ENCODE measurements at regions not wholly inside any gene's neighbourhood (a gene's known extent, or its start where the extent isn't known, plus 50 kb on each side); places are given as distances from the start of the nearest gene placed in this dataset.

DNA sequence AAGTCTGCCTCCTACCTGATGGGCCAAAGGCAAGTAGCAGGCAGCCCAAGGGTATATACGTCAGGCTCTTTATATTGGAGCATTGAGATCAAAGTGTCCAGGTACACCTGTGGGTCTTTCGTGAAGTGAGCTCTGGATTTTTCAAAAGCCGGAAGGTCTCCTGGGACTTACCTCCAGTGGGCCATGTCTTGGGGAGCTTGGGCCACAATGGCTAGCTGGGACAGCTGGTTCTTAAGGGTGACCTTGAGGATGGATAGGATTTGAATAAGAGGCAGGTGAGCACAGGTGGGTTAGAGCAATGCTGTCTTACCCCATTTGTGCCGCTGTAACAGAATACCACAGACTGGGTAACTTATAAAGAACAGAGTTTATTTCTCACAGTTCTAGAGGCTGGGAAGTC, 153.4 kb downstream of the CDC5L start:
- no peak for TF ChIP-seq EZH2 (IDR thresholded peaks at IDR 0.05; ENCODE audit: low read length)
- no peak for TF ChIP-seq CTCF (optimal IDR thresholded peaks at IDR 0.05 in 1 of 3, IDR thresholded peaks at IDR 0.05 in 1 of 3, conservative IDR thresholded peaks at IDR 0.05 in 1 of 3; ENCODE audit: extremely low read depth in 1 of 3, insufficient read depth in 2 of 3, low read length in 3 of 3)
